PC-9 (cell line): ENCODE measurements at regions not wholly inside any gene's neighbourhood (a gene's known extent, or its start where the extent isn't known, plus 50 kb on each side); places are given as distances from the start of the nearest gene placed in this dataset.

Source experiments
- BruUV-seq: library from RNA; stranded (reverse); fragments of 400-500 nt; replicated peaks from 2 replicates; lab custom pipeline; 2021; lab: Mats Ljungman, UMichigan
- CTCF ChIA-PET: fragments of 300-600 bp; sonication (Branson Sonifier 250); formaldehyde crosslinking; loops from one replicate; lab custom pipeline; 2022; ENCODE audit warnings: antibody characterized with exemption; lab: Charles Lee
- POLR2A ChIA-PET: fragments of 300-600 bp; sonication (Branson Sonifier 250); formaldehyde crosslinking; loops from one replicate; lab custom pipeline; 2022; ENCODE audit warnings: antibody characterized with exemption; ENCODE audit not compliant: unreplicated experiment; lab: Charles Lee
- DNase-seq, 2 experiments: peaks; one replicate each; pipeline versions ENCODE4 v3.0.0 to v3.0.0-alpha.2; 2015 to 2022; ENCODE audit warnings: mixed read lengths in 1 of 2
- H2AFZ ChIP-seq: fragments of 200-600 bp; sonication (generic); 2 replicates; pipeline ENCODE4 v1.8.1; 2017; ENCODE audit warnings: antibody characterized with exemption
- H3F3A ChIP-seq: fragments of 200-600 bp; sonication (generic); 2 replicates; pipeline ENCODE4 v1.8.1; 2017; ENCODE audit warnings: antibody characterized with exemption, mild to moderate bottlenecking, low read depth; ENCODE audit not compliant: insufficient read depth
- H3K27ac ChIP-seq: fragments of 200-600 bp; sonication (generic); 2 replicates; pipeline ENCODE4 v1.6.1; 2016; ENCODE audit warnings: mixed run types
- H3K27me3 ChIP-seq: fragments of 200-600 bp; sonication (generic); 2 replicates; pipeline ENCODE4 v1.6.1; 2016; ENCODE audit warnings: low read depth, mixed run types; ENCODE audit not compliant: insufficient read depth
- H3K36me3 ChIP-seq: fragments of 200-600 bp; sonication (generic); 2 replicates; pipeline ENCODE4 v1.6.1; 2016; ENCODE audit warnings: low read depth, mixed run types
- H3K4me1 ChIP-seq: fragments of 200-600 bp; sonication (generic); replicated peaks from 2 replicates; pipeline ENCODE4 v1.6.1; 2016; ENCODE audit warnings: mixed run types; ENCODE audit not compliant: insufficient read depth
- H3K4me2 ChIP-seq: fragments of 200-600 bp; sonication (generic); 2 replicates; pipeline ENCODE4 v1.6.1; 2017; ENCODE audit warnings: mixed run types
- H3K4me3 ChIP-seq: fragments of 200-600 bp; sonication (generic); 2 replicates; pipeline ENCODE4 v1.6.1; 2016; ENCODE audit warnings: mixed run types
- H3K79me2 ChIP-seq: fragments of 200-600 bp; sonication (generic); 2 replicates; pipeline ENCODE4 v1.6.1; 2017; ENCODE audit warnings: low read depth, mixed run types
- H3K9me2 ChIP-seq: fragments of 200-600 bp; sonication (generic); 2 replicates; pipeline ENCODE4 v1.8.1; 2017; ENCODE audit warnings: mild to moderate bottlenecking; ENCODE audit not compliant: insufficient read depth
- H3K9me3 ChIP-seq: fragments of 200-600 bp; sonication (generic); 2 replicates; pipeline ENCODE4 v1.8.1; 2016; ENCODE audit warnings: low read depth; ENCODE audit not compliant: insufficient read depth
- H4K20me1 ChIP-seq: fragments of 200-600 bp; sonication (generic); 2 replicates; pipeline ENCODE4 v1.8.1; 2017; ENCODE audit not compliant: insufficient read depth
- EZH2 ChIP-seq: fragments of 200-600 bp; sonication (generic); IDR thresholded peaks from 2 replicates; pipeline ENCODE4 v1.8.0; 2017; ENCODE audit warnings: antibody characterized with exemption, low read depth
- intact Hi-C: fragments of 100-400 bp; cut with micrococcal nuclease; formaldehyde crosslinking; loops from one replicate; pipeline ENCODE4 v1.10.0; 2022; ENCODE audit not compliant: unreplicated experiment
- TF ChIP-seq, protein P1 (sequence below): fragments of 200-600 bp; sonication (generic); conservative IDR thresholded peaks from 2 replicates; pipeline ENCODE4 v1.6.1; 2017; ENCODE audit warnings: mixed run types, antibody characterized with exemption, mild to moderate bottlenecking, moderate library complexity

DNA sequence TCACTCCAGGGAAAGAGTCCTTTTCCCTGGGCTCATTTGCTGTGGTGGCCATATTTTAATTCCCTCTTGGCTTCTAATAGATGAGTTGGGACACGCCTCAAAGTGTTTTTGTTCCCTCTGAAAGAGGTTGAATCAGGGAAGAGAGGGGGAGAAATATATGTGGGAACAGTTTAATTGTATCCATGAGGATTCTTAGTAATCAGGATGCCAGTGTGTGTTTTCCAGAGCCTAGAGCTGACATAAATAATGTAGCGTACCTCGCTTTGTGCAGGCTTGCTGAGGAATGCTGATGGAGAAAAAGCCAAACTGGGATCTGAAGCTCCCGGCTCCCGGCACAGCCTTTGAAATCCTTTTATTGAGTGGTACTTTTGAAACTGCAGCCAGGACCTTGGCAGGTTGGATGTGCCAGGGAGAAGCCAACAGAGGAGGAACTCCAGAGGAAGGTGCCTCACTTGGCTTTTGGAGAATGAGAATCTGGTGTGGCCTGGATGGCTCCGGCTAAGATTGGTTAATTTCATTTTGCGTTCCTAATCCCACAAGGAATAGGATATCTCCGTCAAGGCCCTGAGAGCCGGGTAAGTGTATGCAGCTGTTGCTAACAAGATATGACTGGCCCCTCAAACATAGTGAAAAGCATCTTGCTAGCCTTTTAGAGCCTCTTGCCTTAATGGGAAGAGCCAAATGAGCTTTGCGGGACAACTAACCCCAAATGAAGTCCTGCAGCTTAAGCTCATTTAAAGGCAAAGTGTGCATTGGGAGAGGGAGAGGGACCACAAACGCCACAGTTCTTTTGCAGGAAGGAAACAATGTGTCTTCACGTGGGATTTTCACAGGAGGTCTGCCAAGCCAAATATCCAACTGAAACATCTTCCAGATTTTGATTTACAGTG, 471.1 kb upstream of the WWC1 start:
- Histone ChIP-seq H3K27me3 (no peaks in the 10 kb centered on the region), H3K4me1 (no peaks in the 10 kb centered on the region), H3K27ac (no peak overlapping the region), H2AFZ (no peak overlapping the region), H3K4me3 (no peak overlapping the region), H3K9me2 (no peaks in the 10 kb centered on the region), H3K9me3 (no peaks in the 10 kb centered on the region), H3K36me3 (no peaks in the 10 kb centered on the region), H4K20me1 (no peaks in the 10 kb centered on the region), H3F3A (no peaks in the 10 kb centered on the region), H3K79me2 (no peaks in the 10 kb centered on the region), H3K4me2 (no peak overlapping the region)
- no TSS peak for BruUV-seq
- TF ChIP-seq EZH2 = no peak
- TF ChIP-seq, protein P1, sequence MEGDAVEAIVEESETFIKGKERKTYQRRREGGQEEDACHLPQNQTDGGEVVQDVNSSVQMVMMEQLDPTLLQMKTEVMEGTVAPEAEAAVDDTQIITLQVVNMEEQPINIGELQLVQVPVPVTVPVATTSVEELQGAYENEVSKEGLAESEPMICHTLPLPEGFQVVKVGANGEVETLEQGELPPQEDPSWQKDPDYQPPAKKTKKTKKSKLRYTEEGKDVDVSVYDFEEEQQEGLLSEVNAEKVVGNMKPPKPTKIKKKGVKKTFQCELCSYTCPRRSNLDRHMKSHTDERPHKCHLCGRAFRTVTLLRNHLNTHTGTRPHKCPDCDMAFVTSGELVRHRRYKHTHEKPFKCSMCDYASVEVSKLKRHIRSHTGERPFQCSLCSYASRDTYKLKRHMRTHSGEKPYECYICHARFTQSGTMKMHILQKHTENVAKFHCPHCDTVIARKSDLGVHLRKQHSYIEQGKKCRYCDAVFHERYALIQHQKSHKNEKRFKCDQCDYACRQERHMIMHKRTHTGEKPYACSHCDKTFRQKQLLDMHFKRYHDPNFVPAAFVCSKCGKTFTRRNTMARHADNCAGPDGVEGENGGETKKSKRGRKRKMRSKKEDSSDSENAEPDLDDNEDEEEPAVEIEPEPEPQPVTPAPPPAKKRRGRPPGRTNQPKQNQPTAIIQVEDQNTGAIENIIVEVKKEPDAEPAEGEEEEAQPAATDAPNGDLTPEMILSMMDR = no peak
- ChIA-PET CTCF (no interaction called here), POLR2A (no interaction called here)
- DNase-seq = no peak
- intact Hi-C loops = no loop called here

DNA sequence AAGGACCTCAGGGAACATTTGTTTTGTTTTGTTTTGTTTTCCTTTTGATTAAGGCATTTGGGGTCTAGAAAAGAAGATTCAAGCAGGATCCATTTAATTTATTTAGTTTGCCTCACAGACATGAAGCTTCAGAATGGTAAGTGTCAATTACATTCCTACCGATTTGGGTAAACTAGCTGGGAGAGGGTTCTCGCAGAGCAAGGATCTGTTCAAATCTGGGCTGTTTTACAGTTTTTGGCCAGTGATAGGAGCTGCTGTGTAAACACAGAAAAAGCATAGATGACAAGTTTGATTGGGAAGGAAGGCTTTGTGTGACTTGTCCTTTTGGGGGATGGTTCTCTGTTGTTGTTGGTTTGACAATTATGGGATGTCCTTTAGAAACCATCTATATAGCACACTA, 470.3 kb upstream of the WWC1 start:
- ChIA-PET CTCF (no interaction called here), POLR2A (no interaction called here)
- Histone ChIP-seq H3F3A (no peaks in the 10 kb centered on the region), H3K27me3 (no peaks in the 10 kb centered on the region), H3K27ac (no peak overlapping the region), H3K4me1 (no peaks in the 10 kb centered on the region), H3K36me3 (no peaks in the 10 kb centered on the region), H3K79me2 (no peaks in the 10 kb centered on the region), H2AFZ (no peak overlapping the region), H4K20me1 (no peaks in the 10 kb centered on the region), H3K4me3 (no peak overlapping the region), H3K9me2 (no peaks in the 10 kb centered on the region), H3K9me3 (no peaks in the 10 kb centered on the region), H3K4me2 (no peak overlapping the region)
- no TSS peak for BruUV-seq
- no peak for DNase-seq
- no peak for TF ChIP-seq EZH2
- TF ChIP-seq, protein P1 = no peak
- intact Hi-C loops = no loop called here

DNA sequence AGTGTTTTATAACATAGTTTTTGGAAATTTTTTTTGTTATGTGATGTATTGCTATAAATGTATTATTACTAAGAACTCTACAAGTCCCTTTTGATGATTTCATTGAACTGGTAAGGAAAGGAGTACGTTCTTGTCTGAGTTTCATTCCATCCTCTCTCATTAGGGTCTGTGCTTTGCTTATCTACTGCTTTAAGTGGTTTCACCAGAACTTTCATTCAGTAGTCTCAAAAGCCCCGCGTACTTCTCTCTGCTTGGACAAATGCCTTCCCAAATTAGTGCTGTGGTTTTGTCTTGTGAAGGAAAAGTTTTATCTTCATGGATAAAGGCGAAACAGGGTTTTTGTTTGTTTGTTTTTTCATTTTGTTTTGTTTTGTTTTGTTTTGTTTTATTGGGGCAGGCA, 469.8 kb upstream of the WWC1 start:
- Histone ChIP-seq H4K20me1 (no peaks in the 10 kb centered on the region), H3F3A (no peaks in the 10 kb centered on the region), H3K4me3 (no peak overlapping the region), H3K27me3 (no peaks in the 10 kb centered on the region), H3K4me2 (no peak overlapping the region), H2AFZ (no peak overlapping the region), H3K4me1 (no peaks in the 10 kb centered on the region), H3K79me2 (no peaks in the 10 kb centered on the region), H3K9me3 (no peaks in the 10 kb centered on the region), H3K27ac (no peak overlapping the region), H3K9me2 (no peaks in the 10 kb centered on the region), H3K36me3 (no peaks in the 10 kb centered on the region)
- intact Hi-C loops = no loop called here
- ChIA-PET POLR2A (no interaction called here), CTCF (no interaction called here)
- no TSS peak for BruUV-seq
- DNase-seq = no peak
- no peak for TF ChIP-seq EZH2
- TF ChIP-seq, protein P1 = no peak
